SK-N-SH treated with all-trans-retinoic acid at 6 μM for 48 hours (cell line): ENCODE measurements at regions not wholly inside any gene's neighbourhood (a gene's known extent, or its start where the extent isn't known, plus 50 kb on each side); places are given as distances from the start of the nearest gene placed in this dataset.

Source experiments
- ATAC-seq: fragments of 200-7000 bp; cut with Tn5 transposase; 3 replicates; pipeline ENCODE4 v1.9.1; 2020; ENCODE audit warnings: mild to moderate bottlenecking, moderate library complexity
- ARNTL ChIP-seq: fragments of 450-650 bp; formaldehyde crosslinking; IDR thresholded peaks from 2 replicates; pipeline ENCODE4 v1.5.0; 2020; ENCODE audit warnings: low read depth, mild to moderate bottlenecking, moderate library complexity, borderline replicate concordance
- BACH2 ChIP-seq: fragments of 250-450 bp; sonication (Bioruptor Pico); IDR thresholded peaks from 2 replicates; pipeline ENCODE4 v1.9.0; 2021; ENCODE audit warnings: mild to moderate bottlenecking, borderline replicate concordance
- CSDC2 ChIP-seq: fragments of 250-450 bp; sonication (Bioruptor Pico); IDR thresholded peaks from 2 replicates; pipeline ENCODE4 v1.5.0; 2020; ENCODE audit warnings: mild to moderate bottlenecking, moderate library complexity
- CSRNP3 ChIP-seq: fragments of 250-450 bp; sonication (Bioruptor Pico); IDR thresholded peaks from 2 replicates; pipeline ENCODE4 v1.5.1; 2021; ENCODE audit warnings: mild to moderate bottlenecking, moderate library complexity
- ESRRG ChIP-seq: fragments of 250-450 bp; sonication (Bioruptor Pico); IDR thresholded peaks from 2 replicates; pipeline ENCODE4 v1.6.1; 2021; ENCODE audit warnings: mild to moderate bottlenecking
- ISL1 ChIP-seq: fragments of 250-450 bp; sonication (Bioruptor Pico); IDR thresholded peaks from 2 replicates; pipeline ENCODE4 v2.1.2; 2022; ENCODE audit warnings: mild to moderate bottlenecking, moderate library complexity
- POU6F1 ChIP-seq: fragments of 250-450 bp; sonication (Bioruptor Pico); IDR thresholded peaks from 2 replicates; pipeline ENCODE4 v1.8.0; 2021; ENCODE audit warnings: low read depth, mild to moderate bottlenecking, moderate library complexity, borderline replicate concordance
- PPARA ChIP-seq: fragments of 250-450 bp; sonication (Bioruptor Pico); IDR thresholded peaks from 2 replicates; pipeline ENCODE4 v1.5.0; 2020; ENCODE audit warnings: mild to moderate bottlenecking, borderline replicate concordance
- RARB ChIP-seq: fragments of 250-450 bp; sonication (Bioruptor Pico); IDR thresholded peaks from 2 replicates; pipeline ENCODE4 v1.8.0; 2021; ENCODE audit warnings: mild to moderate bottlenecking, moderate library complexity
- SNAI2 ChIP-seq: fragments of 250-450 bp; sonication (Bioruptor Pico); IDR thresholded peaks from 2 replicates; pipeline ENCODE4 v1.5.0; 2020; ENCODE audit warnings: mild to moderate bottlenecking, moderate library complexity
- TCF4 ChIP-seq: fragments of 250-450 bp; sonication (Bioruptor Pico); IDR thresholded peaks from 2 replicates; pipeline ENCODE4 v1.8.0; 2021; ENCODE audit warnings: mild to moderate bottlenecking, moderate library complexity, borderline replicate concordance
- TSHZ2 ChIP-seq: fragments of 250-450 bp; sonication (Bioruptor Pico); IDR thresholded peaks from 2 replicates; pipeline ENCODE4 v1.5.0; 2020; ENCODE audit warnings: mild to moderate bottlenecking, moderate library complexity
- ZC3H10 ChIP-seq: fragments of 250-450 bp; sonication (Bioruptor Pico); IDR thresholded peaks from 2 replicates; pipeline ENCODE4 v1.5.1; 2021; ENCODE audit warnings: mild to moderate bottlenecking, moderate library complexity
- ZFP3 ChIP-seq: fragments of 250-450 bp; sonication (Bioruptor Pico); IDR thresholded peaks from 2 replicates; pipeline ENCODE4 v1.5.0; 2020; ENCODE audit warnings: mild to moderate bottlenecking, moderate library complexity
- ZFP30 ChIP-seq: fragments of 450-650 bp; formaldehyde crosslinking; IDR thresholded peaks from 2 replicates; pipeline ENCODE4 v1.5.0; 2022; ENCODE audit warnings: mild to moderate bottlenecking, moderate library complexity
- ZNF565 ChIP-seq: fragments of 450-650 bp; formaldehyde crosslinking; conservative IDR thresholded peaks from 2 replicates; pipeline ENCODE4 v1.5.0; 2020; ENCODE audit warnings: low read depth, mild to moderate bottlenecking, moderate library complexity
- ZNF70 ChIP-seq: fragments of 450-650 bp; formaldehyde crosslinking; IDR thresholded peaks from 2 replicates; pipeline ENCODE4 v1.5.0; 2020; ENCODE audit warnings: mild to moderate bottlenecking, moderate library complexity
- ZNF8 ChIP-seq: fragments of 450-650 bp; formaldehyde crosslinking; IDR thresholded peaks from 2 replicates; pipeline ENCODE4 v1.5.0; 2020; ENCODE audit warnings: mild to moderate bottlenecking, moderate library complexity
- TF ChIP-seq, protein P1 (sequence below): fragments of 250-450 bp; sonication (Bioruptor Pico); IDR thresholded peaks from 2 replicates; pipeline ENCODE4 v1.5.1; 2020; ENCODE audit warnings: low read depth, mild to moderate bottlenecking, moderate library complexity
- TF ChIP-seq, protein P2 (sequence below): fragments of 250-450 bp; sonication (Bioruptor Pico); IDR thresholded peaks from 2 replicates; pipeline ENCODE4 v1.8.0; 2020; ENCODE audit warnings: mild to moderate bottlenecking, moderate library complexity, borderline replicate concordance

DNA sequence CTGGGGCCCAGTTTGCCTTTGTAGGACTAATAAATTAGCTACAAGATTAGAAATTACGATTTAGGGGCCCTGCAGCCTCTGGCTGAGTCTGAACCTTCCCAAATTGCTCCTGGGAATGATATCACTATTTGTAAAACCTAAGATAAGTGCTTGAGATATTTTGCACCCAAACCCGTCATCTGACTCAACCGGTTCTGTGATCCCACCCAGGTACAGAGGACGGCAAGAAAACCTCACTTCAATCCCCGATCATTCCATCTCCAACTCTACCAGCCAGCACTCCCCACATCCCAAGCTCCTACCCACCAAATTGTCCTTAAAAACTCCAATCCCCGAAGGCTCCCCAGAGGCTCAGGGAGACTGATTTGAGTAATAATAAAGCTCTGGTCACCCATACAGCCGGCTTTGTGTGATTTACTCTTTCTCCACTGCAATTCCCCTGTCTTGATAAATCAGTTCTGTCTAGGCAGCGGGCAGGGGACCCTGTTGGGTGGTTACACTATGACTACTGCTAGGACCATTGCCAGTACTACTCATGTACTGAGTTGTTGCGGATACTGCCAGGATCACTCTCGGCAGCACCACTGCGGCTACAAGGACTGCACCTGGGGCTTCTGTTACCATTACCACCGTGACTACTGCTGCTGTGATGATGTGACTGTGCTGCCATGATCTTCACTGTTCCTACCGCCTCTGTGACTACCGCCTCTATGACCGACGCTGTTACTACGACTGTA is 73.1 kb downstream of the IRF8 start:
- TF ChIP-seq ZNF70 (CRISPR knock-in tag) (no peak), SNAI2 (CRISPR knock-in tag) (no peak), RARB (CRISPR knock-in tag) (no peak), ZFP3 (CRISPR knock-in tag) (no peak), CSDC2 (CRISPR knock-in tag) (no peak), ZNF8 (CRISPR knock-in tag) (no peak), ARNTL (CRISPR knock-in tag) (no peak), CSRNP3 (CRISPR knock-in tag) (no peak), ZNF565 (no peak), ISL1 (CRISPR knock-in tag) (no peak), ZC3H10 (CRISPR knock-in tag) (no peak), POU6F1 (CRISPR knock-in tag) (no peak)
- TF ChIP-seq, protein P1, sequence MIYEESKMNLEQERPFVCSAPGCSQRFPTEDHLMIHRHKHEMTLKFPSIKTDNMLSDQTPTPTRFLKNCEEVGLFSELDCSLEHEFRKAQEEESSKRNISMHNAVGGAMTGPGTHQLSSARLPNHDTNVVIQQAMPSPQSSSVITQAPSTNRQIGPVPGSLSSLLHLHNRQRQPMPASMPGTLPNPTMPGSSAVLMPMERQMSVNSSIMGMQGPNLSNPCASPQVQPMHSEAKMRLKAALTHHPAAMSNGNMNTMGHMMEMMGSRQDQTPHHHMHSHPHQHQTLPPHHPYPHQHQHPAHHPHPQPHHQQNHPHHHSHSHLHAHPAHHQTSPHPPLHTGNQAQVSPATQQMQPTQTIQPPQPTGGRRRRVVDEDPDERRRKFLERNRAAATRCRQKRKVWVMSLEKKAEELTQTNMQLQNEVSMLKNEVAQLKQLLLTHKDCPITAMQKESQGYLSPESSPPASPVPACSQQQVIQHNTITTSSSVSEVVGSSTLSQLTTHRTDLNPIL (CRISPR knock-in tag), result no peak
- ATAC-seq, result no peak

DNA sequence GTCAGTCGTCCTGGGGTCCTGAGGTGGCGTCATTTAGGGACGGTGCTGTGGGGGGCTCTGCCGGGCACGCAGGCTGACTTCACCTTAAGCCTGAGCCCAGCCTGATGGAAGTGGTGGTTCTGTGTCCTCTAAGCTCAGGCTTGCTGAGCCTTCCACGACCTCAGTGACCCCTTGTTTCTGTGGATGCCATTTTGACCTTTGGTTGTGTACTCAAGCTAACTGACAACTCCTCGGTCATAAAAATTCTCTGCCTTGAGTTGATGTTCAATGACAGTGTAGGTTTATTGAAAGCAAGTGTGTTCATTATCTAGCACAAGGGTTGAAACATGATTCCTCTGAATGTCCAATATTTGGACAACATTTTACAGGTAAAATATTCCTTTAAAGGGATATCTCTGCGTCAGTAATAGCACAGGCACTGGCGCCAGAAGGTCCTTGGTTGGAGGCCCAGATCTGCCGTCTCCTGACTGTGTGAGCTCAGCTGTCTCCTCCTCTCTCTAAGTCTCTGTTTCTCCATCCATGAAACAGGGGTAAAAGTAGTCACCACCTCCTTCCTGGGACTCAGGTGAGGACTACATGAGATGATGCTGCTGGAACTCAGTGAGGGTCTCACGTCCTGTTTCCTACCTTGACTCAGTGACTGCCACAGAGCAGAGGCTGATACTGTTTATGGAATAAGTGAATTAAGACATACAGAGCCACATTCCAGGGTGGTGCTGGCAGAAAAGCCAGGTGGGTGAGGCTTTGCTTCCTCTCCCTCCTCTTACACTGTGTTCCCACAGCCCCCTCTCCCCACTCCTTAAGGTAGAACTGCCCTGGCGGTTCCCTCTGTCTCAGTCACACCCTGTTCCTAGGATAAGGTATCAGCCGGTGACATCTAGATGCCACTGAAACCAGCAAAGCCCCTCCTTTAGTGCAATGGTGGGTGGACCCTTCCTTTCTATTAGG is 75.7 kb downstream of the IRF8 start:
- ATAC-seq, result no peak
- TF ChIP-seq CSRNP3 (CRISPR knock-in tag) (no peak), CSDC2 (CRISPR knock-in tag) (no peak), ZNF565 (no peak), BACH2 (no peak), TCF4 (CRISPR knock-in tag) (no peak), PPARA (CRISPR knock-in tag) (no peak), ZNF70 (CRISPR knock-in tag) (no peak), TSHZ2 (CRISPR knock-in tag) (no peak), ESRRG (CRISPR knock-in tag) (no peak), ZNF8 (CRISPR knock-in tag) (no peak)

- no peak for TF ChIP-seq BACH2
- TF ChIP-seq ZFP3 (CRISPR knock-in tag), result no peak
- TF ChIP-seq ZFP30, result no peak
- TF ChIP-seq PPARA (CRISPR knock-in tag), result no peak
- TF ChIP-seq SNAI2 (CRISPR knock-in tag), result no peak
- TF ChIP-seq ZNF8 (CRISPR knock-in tag), result no peak
- no peak for TF ChIP-seq ISL1 (CRISPR knock-in tag)
- no peak for TF ChIP-seq ESRRG (CRISPR knock-in tag)
- TF ChIP-seq, protein P2, sequence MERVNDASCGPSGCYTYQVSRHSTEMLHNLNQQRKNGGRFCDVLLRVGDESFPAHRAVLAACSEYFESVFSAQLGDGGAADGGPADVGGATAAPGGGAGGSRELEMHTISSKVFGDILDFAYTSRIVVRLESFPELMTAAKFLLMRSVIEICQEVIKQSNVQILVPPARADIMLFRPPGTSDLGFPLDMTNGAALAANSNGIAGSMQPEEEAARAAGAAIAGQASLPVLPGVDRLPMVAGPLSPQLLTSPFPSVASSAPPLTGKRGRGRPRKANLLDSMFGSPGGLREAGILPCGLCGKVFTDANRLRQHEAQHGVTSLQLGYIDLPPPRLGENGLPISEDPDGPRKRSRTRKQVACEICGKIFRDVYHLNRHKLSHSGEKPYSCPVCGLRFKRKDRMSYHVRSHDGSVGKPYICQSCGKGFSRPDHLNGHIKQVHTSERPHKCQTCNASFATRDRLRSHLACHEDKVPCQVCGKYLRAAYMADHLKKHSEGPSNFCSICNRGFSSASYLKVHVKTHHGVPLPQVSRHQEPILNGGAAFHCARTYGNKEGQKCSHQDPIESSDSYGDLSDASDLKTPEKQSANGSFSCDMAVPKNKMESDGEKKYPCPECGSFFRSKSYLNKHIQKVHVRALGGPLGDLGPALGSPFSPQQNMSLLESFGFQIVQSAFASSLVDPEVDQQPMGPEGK (CRISPR knock-in tag), result no peak
- TF ChIP-seq CSDC2 (CRISPR knock-in tag), result no peak
- TF ChIP-seq TSHZ2 (CRISPR knock-in tag), result no peak
- ATAC-seq, result no peak
Observed at GRCh38 chr16:85975451-85975981, 76.6 kb downstream of the IRF8 start.
